ENCODE measurements at regions not wholly inside any gene's neighbourhood (a gene's known extent, or its start where the extent isn't known, plus 50 kb on each side); places are given as distances from the start of the nearest gene placed in this dataset.

GRCh38 chr19:29074579-29074978 is 138.4 kb downstream of the UQCRFS1 start:
- TF ChIP-seq CTCF (IDR thresholded peaks at IDR 0.05): no peak

DNA sequence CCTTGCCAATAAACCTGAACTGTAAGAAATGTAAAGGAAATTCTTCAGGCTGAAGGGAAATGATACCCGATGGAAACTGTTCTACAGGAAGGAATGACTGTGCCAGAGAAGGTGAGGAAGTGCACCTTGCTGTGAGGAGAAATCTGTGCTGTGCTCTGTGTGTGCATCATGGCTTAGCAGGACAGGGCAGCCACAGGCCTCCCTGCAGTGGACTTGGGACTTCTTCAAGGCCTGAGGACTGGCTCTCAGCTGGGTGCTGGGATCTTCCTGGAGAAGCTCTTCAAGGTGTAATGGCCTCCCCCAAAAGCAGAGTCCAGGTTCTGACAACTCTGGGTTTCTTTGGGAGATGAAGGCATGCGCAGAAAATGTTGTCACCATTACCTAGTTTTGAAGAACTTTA is 145.1 kb downstream of the UQCRFS1 start:
- no peak for TF ChIP-seq CTCF (IDR thresholded peaks at IDR 0.05)

DNA sequence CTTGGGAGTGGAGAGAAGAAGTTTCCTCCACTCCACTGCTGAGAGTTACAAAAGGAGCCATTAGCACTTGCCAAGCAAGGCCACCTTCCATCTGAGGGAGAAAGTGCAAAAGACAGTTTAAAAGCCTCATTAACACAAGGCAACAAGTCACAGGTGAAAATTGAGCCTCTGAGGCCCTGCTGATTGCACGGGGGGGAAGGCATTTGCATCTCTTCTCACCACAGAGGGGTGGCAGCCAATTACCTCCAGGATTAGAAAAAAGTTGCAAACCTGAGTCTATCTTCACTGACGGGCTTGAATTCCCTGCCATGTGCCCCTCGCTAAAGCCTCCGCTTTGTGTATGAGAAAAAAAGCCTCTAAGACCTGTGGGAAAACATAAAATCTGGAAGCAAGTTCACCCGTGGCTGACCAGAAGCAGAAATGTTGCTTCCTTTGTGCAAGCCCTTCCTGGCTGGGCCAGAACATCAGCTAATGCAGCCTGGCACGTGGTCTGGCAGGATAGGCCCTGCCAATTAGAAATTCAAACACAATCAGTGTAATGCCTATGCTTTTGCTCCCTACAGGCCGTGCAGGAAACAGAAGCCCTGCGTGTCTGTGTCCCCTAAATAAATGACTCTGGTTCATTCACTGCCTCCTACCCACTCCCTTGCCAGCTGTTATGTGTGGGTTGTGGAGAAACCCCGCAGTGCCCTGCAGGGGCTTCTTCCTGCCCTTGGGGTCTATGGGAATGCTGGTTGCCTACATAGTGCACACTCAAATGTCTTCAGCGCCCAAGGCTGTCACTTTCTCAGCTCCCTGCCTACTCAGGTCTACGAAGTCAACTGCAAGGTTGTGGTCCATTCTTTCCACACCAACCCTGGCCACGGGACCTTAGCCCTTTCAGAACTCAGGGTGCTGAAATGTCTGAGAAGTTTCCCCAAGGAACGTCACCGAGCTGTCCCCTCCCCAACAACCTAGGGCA is 150.2 kb downstream of the UQCRFS1 start:
- no peak for TF ChIP-seq CTCF (IDR thresholded peaks at IDR 0.05)

GRCh38 chr19:29060813-29061364 is 152.1 kb downstream of the UQCRFS1 start:
- no peak for TF ChIP-seq CTCF (IDR thresholded peaks at IDR 0.05)

GRCh38 chr19:29056535-29056934 is 156.4 kb downstream of the UQCRFS1 start:
- TF ChIP-seq CTCF (IDR thresholded peaks at IDR 0.05): no peak

GRCh38 chr19:29054886-29055675 is 157.9 kb downstream of the UQCRFS1 start:
- TF ChIP-seq CTCF (IDR thresholded peaks at IDR 0.05): no peak

DNA sequence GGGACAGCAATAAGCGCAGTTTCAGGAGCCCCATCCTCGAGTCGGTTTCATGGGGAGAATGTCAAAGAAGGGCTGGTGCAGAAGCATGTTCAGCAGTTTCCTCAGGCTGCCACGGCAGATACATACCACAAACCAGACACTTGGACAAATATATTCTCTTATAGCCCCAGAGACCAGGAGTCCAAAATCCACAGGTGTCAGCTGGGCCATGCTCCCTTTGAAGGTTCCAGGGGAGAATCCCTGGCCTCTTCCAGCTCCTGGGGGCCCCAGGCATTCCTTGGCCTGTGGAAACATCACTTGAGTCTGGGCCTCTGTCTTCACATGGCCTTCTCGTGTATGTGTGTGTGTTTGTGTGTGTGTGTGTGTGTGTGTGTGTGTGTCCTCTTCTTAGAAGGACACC is 164.1 kb downstream of the UQCRFS1 start:
- no peak for TF ChIP-seq CTCF (IDR thresholded peaks at IDR 0.05)

Measured in LNCAP (cell line).